K562 (cell line): ENCODE measurements at regions not wholly inside any gene's neighbourhood (a gene's known extent, or its start where the extent isn't known, plus 50 kb on each side); places are given as distances from the start of the nearest gene placed in this dataset.

Experiments
- NFXL1 ChIP-seq: fragments of 450-650 bp; formaldehyde crosslinking; IDR thresholded peaks from 2 replicates; pipeline ENCODE4 v1.4.0; 2021; ENCODE audit warnings: mild to moderate bottlenecking
- ZNF76 ChIP-seq: fragments of 250-450 bp; sonication (Bioruptor Pico); IDR thresholded peaks from 2 replicates; pipeline ENCODE4 v1.4.0; 2020; ENCODE audit warnings: mild to moderate bottlenecking, moderate library complexity, borderline replicate concordance
- TF ChIP-seq, protein P1 (sequence below), 2 experiments: fragments of 450-650 bp in 1 of 2; sonication (generic) in 1 of 2; formaldehyde crosslinking in 1 of 2; IDR thresholded peaks; 2 replicates each; pipeline versions ENCODE4 v1.7.1 to v1.9.0; 2016 to 2022; ENCODE audit warnings: inconsistent platforms in 1 of 2, mild to moderate bottlenecking in 1 of 2, missing genetic modification reagents in 1 of 2
- TF ChIP-seq, protein P2 (sequence below), 3 experiments: IDR thresholded peaks in 2 of 3; conservative IDR thresholded peaks in 1 of 3; 2 replicates each; pipeline ENCODE4 v1.5.1; 2011 to 2012; ENCODE audit warnings: low read length in 3 of 3, mild to moderate bottlenecking in 3 of 3, control low read depth in 2 of 3, improper control_type of control experiment in 1 of 3, inconsistent platforms in 1 of 3, low read depth in 1 of 3, mixed read lengths in 1 of 3, moderate library complexity in 1 of 3; ENCODE audit not compliant: insufficient read depth in 2 of 3

- TF ChIP-seq ZNF76 (no peak), NFXL1 (no peak)
- TF ChIP-seq, protein P1, sequence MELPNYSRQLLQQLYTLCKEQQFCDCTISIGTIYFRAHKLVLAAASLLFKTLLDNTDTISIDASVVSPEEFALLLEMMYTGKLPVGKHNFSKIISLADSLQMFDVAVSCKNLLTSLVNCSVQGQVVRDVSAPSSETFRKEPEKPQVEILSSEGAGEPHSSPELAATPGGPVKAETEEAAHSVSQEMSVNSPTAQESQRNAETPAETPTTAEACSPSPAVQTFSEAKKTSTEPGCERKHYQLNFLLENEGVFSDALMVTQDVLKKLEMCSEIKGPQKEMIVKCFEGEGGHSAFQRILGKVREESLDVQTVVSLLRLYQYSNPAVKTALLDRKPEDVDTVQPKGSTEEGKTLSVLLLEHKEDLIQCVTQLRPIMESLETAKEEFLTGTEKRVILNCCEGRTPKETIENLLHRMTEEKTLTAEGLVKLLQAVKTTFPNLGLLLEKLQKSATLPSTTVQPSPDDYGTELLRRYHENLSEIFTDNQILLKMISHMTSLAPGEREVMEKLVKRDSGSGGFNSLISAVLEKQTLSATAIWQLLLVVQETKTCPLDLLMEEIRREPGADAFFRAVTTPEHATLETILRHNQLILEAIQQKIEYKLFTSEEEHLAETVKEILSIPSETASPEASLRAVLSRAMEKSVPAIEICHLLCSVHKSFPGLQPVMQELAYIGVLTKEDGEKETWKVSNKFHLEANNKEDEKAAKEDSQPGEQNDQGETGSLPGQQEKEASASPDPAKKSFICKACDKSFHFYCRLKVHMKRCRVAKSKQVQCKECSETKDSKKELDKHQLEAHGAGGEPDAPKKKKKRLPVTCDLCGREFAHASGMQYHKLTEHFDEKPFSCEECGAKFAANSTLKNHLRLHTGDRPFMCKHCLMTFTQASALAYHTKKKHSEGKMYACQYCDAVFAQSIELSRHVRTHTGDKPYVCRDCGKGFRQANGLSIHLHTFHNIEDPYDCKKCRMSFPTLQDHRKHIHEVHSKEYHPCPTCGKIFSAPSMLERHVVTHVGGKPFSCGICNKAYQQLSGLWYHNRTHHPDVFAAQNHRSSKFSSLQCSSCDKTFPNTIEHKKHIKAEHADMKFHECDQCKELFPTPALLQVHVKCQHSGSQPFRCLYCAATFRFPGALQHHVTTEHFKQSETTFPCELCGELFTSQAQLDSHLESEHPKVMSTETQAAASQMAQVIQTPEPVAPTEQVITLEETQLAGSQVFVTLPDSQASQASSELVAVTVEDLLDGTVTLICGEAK (IDR thresholded peaks at IDR 0.05): no peak
- TF ChIP-seq, protein P1 (CRISPR knock-in tag; IDR thresholded peaks at IDR 0.05): no peak
- TF ChIP-seq, protein P2, sequence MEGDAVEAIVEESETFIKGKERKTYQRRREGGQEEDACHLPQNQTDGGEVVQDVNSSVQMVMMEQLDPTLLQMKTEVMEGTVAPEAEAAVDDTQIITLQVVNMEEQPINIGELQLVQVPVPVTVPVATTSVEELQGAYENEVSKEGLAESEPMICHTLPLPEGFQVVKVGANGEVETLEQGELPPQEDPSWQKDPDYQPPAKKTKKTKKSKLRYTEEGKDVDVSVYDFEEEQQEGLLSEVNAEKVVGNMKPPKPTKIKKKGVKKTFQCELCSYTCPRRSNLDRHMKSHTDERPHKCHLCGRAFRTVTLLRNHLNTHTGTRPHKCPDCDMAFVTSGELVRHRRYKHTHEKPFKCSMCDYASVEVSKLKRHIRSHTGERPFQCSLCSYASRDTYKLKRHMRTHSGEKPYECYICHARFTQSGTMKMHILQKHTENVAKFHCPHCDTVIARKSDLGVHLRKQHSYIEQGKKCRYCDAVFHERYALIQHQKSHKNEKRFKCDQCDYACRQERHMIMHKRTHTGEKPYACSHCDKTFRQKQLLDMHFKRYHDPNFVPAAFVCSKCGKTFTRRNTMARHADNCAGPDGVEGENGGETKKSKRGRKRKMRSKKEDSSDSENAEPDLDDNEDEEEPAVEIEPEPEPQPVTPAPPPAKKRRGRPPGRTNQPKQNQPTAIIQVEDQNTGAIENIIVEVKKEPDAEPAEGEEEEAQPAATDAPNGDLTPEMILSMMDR (IDR thresholded peaks at IDR 0.05 in 2 of 3, conservative IDR thresholded peaks at IDR 0.05 in 1 of 3; ENCODE audit: insufficient read depth in 2 of 3, low read depth in 1 of 3, low read length in 3 of 3): no peak
These were observed 51.8 kb upstream of the CEP83 start for GRCh38 chr12:94511506-94511905.
